Suprapubic skin (tissue), 4 donors: ENCODE measurements at regions not wholly inside any gene's neighbourhood (a gene's known extent, or its start where the extent isn't known, plus 50 kb on each side); places are given as distances from the start of the nearest gene placed in this dataset.

Source experiments
- CTCF ChIP-seq, 2 donors: fragments of 200-600 bp in 1 of 2; fragments of 450-650 bp in 1 of 2; sonication (generic) in 1 of 2; IDR thresholded peaks; one replicate each; pipeline ENCODE4 v1.5.1; 2016 to 2019; ENCODE audit warnings: antibody characterized with exemption in 2 of 2, mild to moderate bottlenecking in 1 of 2, moderate library complexity in 1 of 2
- EP300 ChIP-seq: sonication (generic); formaldehyde crosslinking; IDR thresholded peaks from one replicate; pipeline ENCODE4 v1.6.1; 2017; ENCODE audit warnings: antibody characterized with exemption
- POLR2A ChIP-seq, 2 donors: fragments of 450-650 bp; IDR thresholded peaks; one replicate each; pipeline ENCODE4 v1.6.1; 2017; ENCODE audit warnings: antibody characterized with exemption in 2 of 2, mild to moderate bottlenecking in 2 of 2, moderate library complexity in 2 of 2
- POLR2AphosphoS5 ChIP-seq, 3 donors: sonication (generic); formaldehyde crosslinking; IDR thresholded peaks; one replicate each; pipeline ENCODE4 v1.6.1; 2017; ENCODE audit warnings: antibody characterized with exemption in 3 of 3

DNA sequence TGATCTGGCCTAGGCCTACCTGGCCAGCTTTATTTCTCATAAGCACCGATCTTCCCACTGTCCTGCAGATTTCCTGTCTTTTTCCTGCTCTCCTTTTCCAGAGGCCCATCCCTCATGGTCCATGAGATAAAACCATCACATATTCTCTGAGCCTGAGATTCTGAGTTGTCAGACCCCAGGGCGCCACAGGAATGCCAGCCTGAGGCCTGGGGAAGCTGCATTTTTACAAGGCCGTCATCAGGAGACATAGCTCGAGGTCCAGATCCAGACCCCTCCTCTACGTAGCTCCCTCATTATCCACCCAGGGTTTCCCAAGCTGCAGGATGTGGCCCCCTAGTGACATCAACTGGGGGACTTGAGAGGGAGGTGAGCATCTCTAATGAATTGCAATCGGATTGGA, 204.3 kb downstream of the ATPSCKMT start:
- no peak for TF ChIP-seq POLR2A (IDR thresholded peaks at IDR 0.05)
- TF ChIP-seq CTCF (IDR thresholded peaks at IDR 0.05), result no peak
- TF ChIP-seq EP300, result no peak
- no peak for TF ChIP-seq POLR2AphosphoS5 (IDR thresholded peaks at IDR 0.05)
